ENCODE measurements at regions not wholly inside any gene's neighbourhood (a gene's known extent, or its start where the extent isn't known, plus 50 kb on each side); places are given as distances from the start of the nearest gene placed in this dataset.

- no peak for DNase-seq (ENCODE audit: low spot score)
- peaks cover 35% of the 10 kb centered on the region for H3K9me3 Mint-ChIP-seq
- CTCF ChIA-PET, result no interaction called here
- POLR2A ChIA-PET, result no interaction called here
- H3K27ac Mint-ChIP-seq, result no peak overlapping the region
- no peak for ATAC-seq
- no peak overlapping the region for H3K4me3 Mint-ChIP-seq
- H3K27me3 Mint-ChIP-seq (ENCODE audit: low read depth), result no peaks in the 10 kb centered on the region; the same call in 1 of the 2 replicates
- peaks cover 38% of the 10 kb centered on the region for H3K4me1 Mint-ChIP-seq
- peaks cover 8% of the 10 kb centered on the region for H3K36me3 Mint-ChIP-seq
- TF ChIP-seq ZNF281 (CRISPR knock-in tag; IDR thresholded peaks at IDR 0.05), result no peak
- TF ChIP-seq, protein P1, sequence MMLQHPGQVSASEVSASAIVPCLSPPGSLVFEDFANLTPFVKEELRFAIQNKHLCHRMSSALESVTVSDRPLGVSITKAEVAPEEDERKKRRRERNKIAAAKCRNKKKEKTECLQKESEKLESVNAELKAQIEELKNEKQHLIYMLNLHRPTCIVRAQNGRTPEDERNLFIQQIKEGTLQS (CRISPR knock-in tag; conservative IDR thresholded peaks at IDR 0.05), result no peak
- TF ChIP-seq, protein P2, sequence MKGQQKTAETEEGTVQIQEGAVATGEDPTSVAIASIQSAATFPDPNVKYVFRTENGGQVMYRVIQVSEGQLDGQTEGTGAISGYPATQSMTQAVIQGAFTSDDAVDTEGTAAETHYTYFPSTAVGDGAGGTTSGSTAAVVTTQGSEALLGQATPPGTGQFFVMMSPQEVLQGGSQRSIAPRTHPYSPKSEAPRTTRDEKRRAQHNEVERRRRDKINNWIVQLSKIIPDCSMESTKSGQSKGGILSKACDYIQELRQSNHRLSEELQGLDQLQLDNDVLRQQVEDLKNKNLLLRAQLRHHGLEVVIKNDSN (CRISPR knock-in tag; IDR thresholded peaks at IDR 0.05), result no peak
- TF ChIP-seq AFF4 (CRISPR knock-in tag; IDR thresholded peaks at IDR 0.05; ENCODE audit: borderline replicate concordance), result no peak
- no peak for TF ChIP-seq ZSCAN18 (CRISPR knock-in tag; IDR thresholded peaks at IDR 0.05)
- TF ChIP-seq TEAD4 (CRISPR knock-in tag; IDR thresholded peaks at IDR 0.05), result no peak
- no peak for TF ChIP-seq FOXP4 (CRISPR knock-in tag; IDR thresholded peaks at IDR 0.05)
- TF ChIP-seq ZNF532 (CRISPR knock-in tag; IDR thresholded peaks at IDR 0.05; ENCODE audit: borderline replicate concordance), result no peak
- no peak for TF ChIP-seq ZNF219 (CRISPR knock-in tag; IDR thresholded peaks at IDR 0.05; ENCODE audit: borderline replicate concordance)
- no peak for TF ChIP-seq FOXK1 (CRISPR knock-in tag; IDR thresholded peaks at IDR 0.05)
- no peak for TF ChIP-seq SOX15 (CRISPR knock-in tag; IDR thresholded peaks at IDR 0.05)
- TF ChIP-seq ELF4 (CRISPR knock-in tag; IDR thresholded peaks at IDR 0.05; ENCODE audit: low read depth), result no peak
- no peak for TF ChIP-seq ZNF121 (CRISPR knock-in tag; IDR thresholded peaks at IDR 0.05)
- no peak for TF ChIP-seq NFE2L1 (CRISPR knock-in tag; IDR thresholded peaks at IDR 0.05)
- no peak for TF ChIP-seq OVOL2 (CRISPR knock-in tag; IDR thresholded peaks at IDR 0.05; ENCODE audit: borderline replicate concordance)
- TF ChIP-seq GABPB1 (CRISPR knock-in tag; IDR thresholded peaks at IDR 0.05), result no peak
- no peak for TF ChIP-seq E2F1 (CRISPR knock-in tag; IDR thresholded peaks at IDR 0.05)
- TF ChIP-seq, protein P3, sequence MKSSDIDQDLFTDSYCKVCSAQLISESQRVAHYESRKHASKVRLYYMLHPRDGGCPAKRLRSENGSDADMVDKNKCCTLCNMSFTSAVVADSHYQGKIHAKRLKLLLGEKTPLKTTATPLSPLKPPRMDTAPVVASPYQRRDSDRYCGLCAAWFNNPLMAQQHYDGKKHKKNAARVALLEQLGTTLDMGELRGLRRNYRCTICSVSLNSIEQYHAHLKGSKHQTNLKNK (CRISPR knock-in tag; IDR thresholded peaks at IDR 0.05), result no peak
- TF ChIP-seq JAZF1 (CRISPR knock-in tag; IDR thresholded peaks at IDR 0.05), result no peak
Observed at GRCh38 chr4:12244973-12245372, 816.3 kb upstream of the HS3ST1 start.
